ENCODE measurements at regions not wholly inside any gene's neighbourhood (a gene's known extent, or its start where the extent isn't known, plus 50 kb on each side); places are given as distances from the start of the nearest gene placed in this dataset.

- TF ChIP-seq CTCF (IDR thresholded peaks at IDR 0.05), result no peak
- no peak for TF ChIP-seq POLR2A (IDR thresholded peaks at IDR 0.05)
These were observed 734.8 kb downstream of the TNS3 start for GRCh38 chr7:46847126-46847525.

Data from thyroid gland (tissue), 4 donors.